Esophagus squamous epithelium (tissue), 4 donors: ENCODE measurements at regions not wholly inside any gene's neighbourhood (a gene's known extent, or its start where the extent isn't known, plus 50 kb on each side); places are given as distances from the start of the nearest gene placed in this dataset.

Source experiments
- POLR2A ChIP-seq, 4 donors: fragments of 450-650 bp; IDR thresholded peaks; one replicate each; pipeline ENCODE4 v1.6.1; 2017; ENCODE audit warnings: antibody characterized with exemption in 4 of 4, mild to moderate bottlenecking in 4 of 4, moderate library complexity in 3 of 4
- TF ChIP-seq, protein P1 (sequence below), 6 experiments: fragments of 450-650 bp in 4 of 6; fragments of 200-600 bp in 2 of 6; sonication (generic) in 2 of 6; IDR thresholded peaks; one replicate each; pipeline ENCODE4 v1.5.1; 2016 to 2019; ENCODE audit warnings: antibody characterized with exemption in 6 of 6, mild to moderate bottlenecking in 4 of 6, moderate library complexity in 4 of 6

DNA sequence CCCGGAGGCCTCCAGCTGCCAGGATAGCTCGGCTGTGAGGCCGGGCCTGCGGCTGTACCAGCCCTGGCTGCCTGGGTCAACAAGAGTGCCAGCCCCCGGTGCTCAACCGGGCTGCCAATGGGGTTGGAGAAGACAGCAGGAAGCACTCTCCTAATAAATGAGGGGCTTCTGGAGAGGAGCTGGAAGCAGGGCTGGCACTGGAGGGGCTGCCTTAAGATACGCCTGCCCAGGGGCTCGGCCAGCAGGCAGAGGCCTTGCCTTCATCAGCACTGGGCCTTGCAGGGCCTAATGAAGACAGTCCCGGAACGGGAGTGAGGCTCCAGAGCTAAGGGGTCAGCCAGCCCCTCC lies 73.6 kb downstream of the TEX51 start:
- TF ChIP-seq, protein P1, sequence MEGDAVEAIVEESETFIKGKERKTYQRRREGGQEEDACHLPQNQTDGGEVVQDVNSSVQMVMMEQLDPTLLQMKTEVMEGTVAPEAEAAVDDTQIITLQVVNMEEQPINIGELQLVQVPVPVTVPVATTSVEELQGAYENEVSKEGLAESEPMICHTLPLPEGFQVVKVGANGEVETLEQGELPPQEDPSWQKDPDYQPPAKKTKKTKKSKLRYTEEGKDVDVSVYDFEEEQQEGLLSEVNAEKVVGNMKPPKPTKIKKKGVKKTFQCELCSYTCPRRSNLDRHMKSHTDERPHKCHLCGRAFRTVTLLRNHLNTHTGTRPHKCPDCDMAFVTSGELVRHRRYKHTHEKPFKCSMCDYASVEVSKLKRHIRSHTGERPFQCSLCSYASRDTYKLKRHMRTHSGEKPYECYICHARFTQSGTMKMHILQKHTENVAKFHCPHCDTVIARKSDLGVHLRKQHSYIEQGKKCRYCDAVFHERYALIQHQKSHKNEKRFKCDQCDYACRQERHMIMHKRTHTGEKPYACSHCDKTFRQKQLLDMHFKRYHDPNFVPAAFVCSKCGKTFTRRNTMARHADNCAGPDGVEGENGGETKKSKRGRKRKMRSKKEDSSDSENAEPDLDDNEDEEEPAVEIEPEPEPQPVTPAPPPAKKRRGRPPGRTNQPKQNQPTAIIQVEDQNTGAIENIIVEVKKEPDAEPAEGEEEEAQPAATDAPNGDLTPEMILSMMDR (IDR thresholded peaks at IDR 0.05) = no peak
- no peak for TF ChIP-seq POLR2A (IDR thresholded peaks at IDR 0.05)
